H1 (cell line): ENCODE measurements at regions not wholly inside any gene's neighbourhood (a gene's known extent, or its start where the extent isn't known, plus 50 kb on each side); places are given as distances from the start of the nearest gene placed in this dataset.

ENCODE experiments used
- CTCF ChIA-PET: fragments of 300-600 bp; sonication (Branson Sonifier 250); formaldehyde crosslinking; loops from one replicate; lab custom pipeline; 2021; ENCODE audit not compliant: partially characterized antibody; lab: Charles Lee
- POLR2A ChIA-PET: fragments of 300-600 bp; sonication (Branson Sonifier 250); formaldehyde crosslinking; loops from one replicate; lab custom pipeline; 2021; ENCODE audit warnings: inconsistent platforms; ENCODE audit not compliant: partially characterized antibody; lab: Charles Lee
- DNase-seq, 2 experiments: peaks; one replicate each; pipeline versions ENCODE4 v3.0.0 to v3.0.0-alpha.2; 2010 to 2022; ENCODE audit warnings: low spot score in 2 of 2, low read depth in 1 of 2, mixed read lengths in 1 of 2
- FAIRE-seq: peaks from 2 replicates; lab custom pipeline; 2011; peaks lifted over from hg19 to GRCh38; lab: Jason Lieb, UNC
- H2AFZ ChIP-seq: 2 replicates; pipeline ENCODE4 v1.8.1; 2012; ENCODE audit warnings: low read length, inconsistent platforms
- H2AK5ac ChIP-seq: 2 replicates; pipeline ENCODE4 v1.6.1; 2013; ENCODE audit warnings: low read depth, low read length
- H2BK120ac ChIP-seq: replicated peaks from 2 replicates; pipeline ENCODE3; 2013; ENCODE audit warnings: low read depth, low read length, inconsistent platforms
- H2BK12ac ChIP-seq: 2 replicates; pipeline ENCODE4 v1.6.1; 2013; ENCODE audit warnings: low read depth, low read length
- H2BK15ac ChIP-seq: 2 replicates; pipeline ENCODE4 v1.6.1; 2013; ENCODE audit warnings: low read length
- H2BK20ac ChIP-seq: 2 replicates; pipeline ENCODE4 v1.6.1; 2013; ENCODE audit warnings: low read length
- H2BK5ac ChIP-seq: 2 replicates; pipeline ENCODE4 v1.6.1; 2013; ENCODE audit warnings: low read depth, low read length
- H3K14ac ChIP-seq: 2 replicates; pipeline ENCODE4 v1.6.1; 2013; ENCODE audit warnings: inconsistent platforms; ENCODE audit not compliant: insufficient read length
- H3K18ac ChIP-seq: 2 replicates; pipeline ENCODE4 v1.6.1; 2013; ENCODE audit warnings: low read length; ENCODE audit errors: extremely low read depth
- H3K23ac ChIP-seq: 2 replicates; pipeline ENCODE4 v1.6.1; 2013; ENCODE audit warnings: inconsistent platforms; ENCODE audit not compliant: insufficient read length
- H3K23me2 ChIP-seq: 2 replicates; pipeline ENCODE4 v1.6.1; 2013; ENCODE audit warnings: low read depth, low read length
- H3K27ac ChIP-seq: 2 replicates; pipeline ENCODE4 v1.6.1; 2011; ENCODE audit warnings: low read depth, low read length, inconsistent platforms
- H3K27me3 ChIP-seq, 4 experiments: replicated peaks in 1 of 4; 1 replicate in 1 of 4; 2 replicates in 3 of 4; pipeline versions ENCODE4 v1.6.1 to v1.8.1; 2011 to 2013; ENCODE audit warnings: low read length in 3 of 4, mild to moderate bottlenecking in 3 of 4, inconsistent platforms in 2 of 4, mixed read lengths in 2 of 4, moderate library complexity in 1 of 4; ENCODE audit not compliant: control insufficient read depth in 3 of 4, insufficient read depth in 3 of 4; ENCODE audit errors: extremely low read depth in 1 of 4
- H3K36me3 ChIP-seq, 4 experiments: 2 replicates each; pipeline versions ENCODE4 v1.6.1 to v1.8.1; 2011 to 2013; ENCODE audit warnings: mild to moderate bottlenecking in 4 of 4, low read length in 3 of 4, moderate library complexity in 2 of 4, control low read depth in 1 of 4, inconsistent platforms in 1 of 4; ENCODE audit not compliant: insufficient read depth in 4 of 4, control insufficient read depth in 2 of 4
- H3K4ac ChIP-seq: replicated peaks from 2 replicates; pipeline ENCODE3; 2013; ENCODE audit warnings: low read length, low read depth, mixed read lengths, inconsistent platforms; ENCODE audit not compliant: insufficient read length
- H3K4me1 ChIP-seq, 4 experiments: replicated peaks in 1 of 4; 1 replicate in 1 of 4; 2 replicates in 3 of 4; pipeline versions ENCODE4 v1.6.1 to v1.8.1; 2011 to 2013; ENCODE audit warnings: low read length in 3 of 4, inconsistent platforms in 2 of 4, mixed read lengths in 1 of 4; ENCODE audit not compliant: insufficient read depth in 4 of 4, control insufficient read depth in 3 of 4
- H3K4me2 ChIP-seq, 2 experiments: 2 replicates each; pipeline versions ENCODE4 v1.6.1 to v1.8.1; 2011 to 2013; ENCODE audit warnings: low read depth in 2 of 2, low read length in 2 of 2, control low read depth in 1 of 2, inconsistent platforms in 1 of 2, mild to moderate bottlenecking in 1 of 2; ENCODE audit not compliant: insufficient read depth in 1 of 2
- H3K4me3 ChIP-seq, 4 experiments: fragments of 200-600, 300-600 bp in 1 of 4; sonication (generic), shearing (Covaris generic), sonication (Bioruptor Twin) in 1 of 4; 2 replicates each; pipeline versions ENCODE4 v1.5.1 to v1.8.1; 2011 to 2016; ENCODE audit warnings: low read length in 4 of 4, low read depth in 3 of 4, control low read depth in 2 of 4, inconsistent platforms in 2 of 4, mild to moderate bottlenecking in 2 of 4, mixed read lengths in 1 of 4, moderate library complexity in 1 of 4; ENCODE audit not compliant: insufficient read depth in 2 of 4; ENCODE audit errors: extremely low read depth in 1 of 4
- H3K56ac ChIP-seq: replicated peaks from 2 replicates; pipeline ENCODE3; 2013; ENCODE audit warnings: low read depth, mild to moderate bottlenecking, mixed read lengths, low read length, inconsistent platforms; ENCODE audit not compliant: insufficient read length
- H3K79me1 ChIP-seq: 2 replicates; pipeline ENCODE4 v1.6.1; 2013; ENCODE audit warnings: low read depth, low read length, control low read depth
- H3K79me2 ChIP-seq, 2 experiments: 2 replicates each; pipeline versions ENCODE4 v1.6.1 to v1.8.1; 2012 to 2013; ENCODE audit warnings: low read length in 2 of 2, mild to moderate bottlenecking in 2 of 2, inconsistent platforms in 1 of 2; ENCODE audit not compliant: insufficient read depth in 2 of 2, control insufficient read depth in 1 of 2
- H3K9ac ChIP-seq, 4 experiments: replicated peaks in 1 of 4; 1 replicate in 1 of 4; 2 replicates in 3 of 4; pipeline versions ENCODE4 v1.6.1 to v1.8.1; 2011 to 2013; ENCODE audit warnings: low read depth in 3 of 4, low read length in 3 of 4, control low read depth in 2 of 4, mild to moderate bottlenecking in 2 of 4, moderate library complexity in 2 of 4, inconsistent platforms in 1 of 4; ENCODE audit errors: extremely low read depth in 1 of 4
- H3K9me3 ChIP-seq, 2 experiments: 2 replicates each; pipeline versions ENCODE4 v1.6.1 to v1.8.1; 2012 to 2013; ENCODE audit warnings: mild to moderate bottlenecking in 2 of 2, moderate library complexity in 2 of 2, control low read depth in 1 of 2, inconsistent platforms in 1 of 2, low read depth in 1 of 2, low read length in 1 of 2, mixed read lengths in 1 of 2; ENCODE audit not compliant: insufficient read depth in 2 of 2
- H4K20me1 ChIP-seq, 2 experiments: replicated peaks in 1 of 2; 2 replicates each; pipeline versions ENCODE3 to v1.8.1; 2011 to 2013; ENCODE audit warnings: inconsistent platforms in 2 of 2, low read length in 2 of 2, mild to moderate bottlenecking in 1 of 2; ENCODE audit not compliant: insufficient read depth in 2 of 2, control insufficient read depth in 1 of 2
- H4K5ac ChIP-seq: 2 replicates; pipeline ENCODE4 v1.6.1; 2013; ENCODE audit warnings: low read length, low read depth, mixed read lengths, inconsistent platforms; ENCODE audit not compliant: insufficient read length
- H4K8ac ChIP-seq: 2 replicates; pipeline ENCODE4 v1.8.0; 2013; ENCODE audit warnings: mild to moderate bottlenecking, moderate library complexity, low read length, inconsistent platforms; ENCODE audit not compliant: insufficient read depth; ENCODE audit errors: extremely low read depth
- H4K91ac ChIP-seq: replicated peaks from 2 replicates; pipeline ENCODE3; 2013; ENCODE audit warnings: low read length, mixed read lengths, inconsistent platforms; ENCODE audit not compliant: insufficient read length
- CTCF ChIP-seq, 3 experiments: IDR thresholded peaks; 1 replicate in 2 of 3; 2 replicates in 1 of 3; pipeline versions ENCODE4 v1.5.1 to v1.6.1; 2011; ENCODE audit warnings: low read length in 3 of 3, mild to moderate bottlenecking in 3 of 3, inconsistent platforms in 2 of 3, low read depth in 1 of 3, moderate library complexity in 1 of 3; ENCODE audit not compliant: insufficient read depth in 1 of 3; ENCODE audit errors: control extremely low read depth in 1 of 3
- MAX ChIP-seq: IDR thresholded peaks from 2 replicates; pipeline ENCODE4 v1.6.1; 2012; ENCODE audit warnings: inconsistent platforms
- RAD21 ChIP-seq, 2 experiments: IDR thresholded peaks in 1 of 2; conservative IDR thresholded peaks in 1 of 2; 2 replicates each; pipeline ENCODE4 v1.6.1; 2011; ENCODE audit warnings: low read depth in 2 of 2, low read length in 2 of 2, improper control_type of control experiment in 1 of 2, inconsistent platforms in 1 of 2, mild to moderate bottlenecking in 1 of 2, moderate library complexity in 1 of 2
- WGBS, 2 experiments: shearing (Covaris generic) in 1 of 2; methylation state at CpG; one replicate each; pipeline versions ENCODE4 v1.1.6 to v1.1.7; 2013 to 2015; ENCODE audit warnings: low lambda C conversion rate in 2 of 2, mixed read lengths in 2 of 2, inconsistent platforms in 1 of 2, low coverage in 1 of 2, missing lambda C conversion rate in 1 of 2; ENCODE audit not compliant: insufficient replicate concordance in 2 of 2, insufficient coverage in 1 of 2, insufficient read length in 1 of 2; ENCODE audit errors: extremely low coverage in 1 of 2, missing lambda C conversion rate in 1 of 2; 5-methylcytosine and 5-hydroxymethylcytosine counted together

GRCh38 chr1:37089750-37090149, 55.4 kb upstream of the GRIK3 start:
- no peak overlapping the region for H3K4me3 ChIP-seq
- POLR2A ChIA-PET: no interaction called here
- H3K9ac ChIP-seq: no peak overlapping the region
- no peaks in the 10 kb centered on the region for H3K23me2 ChIP-seq
- H4K5ac ChIP-seq: no peak overlapping the region
- H3K4me2 ChIP-seq: no peak overlapping the region
- H2AK5ac ChIP-seq: no peak overlapping the region
- CTCF ChIA-PET: interaction anchor here (0.7 to 2.4 kb wide), 6 partner anchors 22 to 514 kb away, joined by 3 to 6 read pairs (median 3); no protein-coding TSS in a partner anchor
- H2BK20ac ChIP-seq: no peak overlapping the region
- no peaks in the 10 kb centered on the region for H3K36me3 ChIP-seq
- H3K23ac ChIP-seq: no peak overlapping the region
- no peak overlapping the region for H4K91ac ChIP-seq
- H3K4me1 ChIP-seq: no peaks in the 10 kb centered on the region; a peak in 1 of 7 replicates
- H4K20me1 ChIP-seq: no peaks in the 10 kb centered on the region
- no peak overlapping the region for H3K14ac ChIP-seq
- H3K27me3 ChIP-seq: no peaks in the 10 kb centered on the region; a peak in 1 of 7 replicates
- DNase-seq (no peak), FAIRE-seq (peak; percentile 48)
- no peaks in the 10 kb centered on the region for H3K79me1 ChIP-seq
- no peak overlapping the region for H2AFZ ChIP-seq
- WGBS, 2 experiments: 81% methylated on average over 3 of the region's 3 CpGs; no CpG with 5 or more reads in 1 of the 2 experiments
- no peak overlapping the region for H2BK15ac ChIP-seq
- H3K9me3 ChIP-seq: no peaks in the 10 kb centered on the region
- H2BK12ac ChIP-seq: no peak overlapping the region
- H3K79me2 ChIP-seq: no peaks in the 10 kb centered on the region
- no peak overlapping the region for H3K56ac ChIP-seq
- no peak overlapping the region for H4K8ac ChIP-seq
- H3K18ac ChIP-seq: no peak overlapping the region
- H2BK5ac ChIP-seq: no peak overlapping the region
- no peak overlapping the region for H3K27ac ChIP-seq
- TF ChIP-seq RAD21 (IDR thresholded peaks at IDR 0.05 in 1 of 2, conservative IDR thresholded peaks at IDR 0.05 in 1 of 2; ENCODE audit: low read depth in 2 of 2, low read length in 2 of 2) (peak; percentile 44 to 52), CTCF (IDR thresholded peaks at IDR 0.05; ENCODE audit: control extremely low read depth in 1 of 3, insufficient read depth in 1 of 3, low read depth in 1 of 3, low read length in 3 of 3) (peak; percentile 7 to 35 (median 30); a peak in 3 of 4 replicates), MAX (no peak)
- no peak overlapping the region for H3K4ac ChIP-seq
- H2BK120ac ChIP-seq: no peak overlapping the region
